Neural cell (in vitro differentiated cells): ENCODE measurements at regions not wholly inside any gene's neighbourhood (a gene's known extent, or its start where the extent isn't known, plus 50 kb on each side); places are given as distances from the start of the nearest gene placed in this dataset.

Source experiments
- H2AFZ ChIP-seq: fragments of 200-600, 300-800 bp; sonication (generic), shearing (Covaris generic); 2 replicates; pipeline ENCODE4 v1.6.0; 2014; ENCODE audit warnings: low read depth, mild to moderate bottlenecking, antibody characterized with exemption, low read length, moderate library complexity
- H3F3A ChIP-seq: fragments of 200-600 bp; shearing (Covaris generic); 2 replicates; pipeline ENCODE4 v1.6.1; 2016; ENCODE audit warnings: mild to moderate bottlenecking, moderate library complexity, mixed read lengths, antibody characterized with exemption, low read length; ENCODE audit not compliant: insufficient read depth, poor library complexity, severe bottlenecking
- H3K27ac ChIP-seq: fragments of 200-600, 300-800 bp; sonication (generic), shearing (Covaris generic); 2 replicates; pipeline ENCODE4 v1.5.1; 2014; ENCODE audit warnings: mild to moderate bottlenecking, low read length, moderate library complexity
- H3K27me3 ChIP-seq: fragments of 300-800, 200-600 bp; sonication (generic), shearing (Covaris generic); 2 replicates; pipeline ENCODE4 v1.6.0; 2014; ENCODE audit warnings: mild to moderate bottlenecking, low read depth, low read length, moderate library complexity; ENCODE audit not compliant: insufficient read depth
- H3K36me3 ChIP-seq: fragments of 300-800, 200-600 bp; sonication (generic), shearing (Covaris generic); 2 replicates; pipeline ENCODE4 v1.5.1; 2014; ENCODE audit warnings: mild to moderate bottlenecking, antibody characterized with exemption, low read length, moderate library complexity; ENCODE audit not compliant: insufficient read depth
- H3K4me2 ChIP-seq: fragments of 300-800, 200-600 bp; sonication (generic), shearing (Covaris generic); 2 replicates; pipeline ENCODE4 v1.6.0; 2014; ENCODE audit warnings: mild to moderate bottlenecking, low read length
- H3K4me3 ChIP-seq: fragments of 300-800, 200-600 bp; sonication (generic), shearing (Covaris generic); 2 replicates; pipeline ENCODE4 v1.5.1; 2014; ENCODE audit warnings: mild to moderate bottlenecking, low read length, moderate library complexity
- H3K79me2 ChIP-seq: fragments of 200-600 bp; shearing (Covaris generic); replicated peaks from 2 replicates; pipeline ENCODE4 v1.6.0; 2014; ENCODE audit warnings: mild to moderate bottlenecking, low read length, moderate library complexity; ENCODE audit not compliant: insufficient read depth
- H3K9ac ChIP-seq: fragments of 300-800, 200-600 bp; sonication (generic), shearing (Covaris generic); 2 replicates; pipeline ENCODE4 v1.6.1; 2016; ENCODE audit warnings: mild to moderate bottlenecking, low read length, mixed read lengths
- H3K9me2 ChIP-seq: fragments of 200-600 bp; shearing (Covaris generic); 2 replicates; pipeline ENCODE4 v1.6.1; 2016; ENCODE audit warnings: mild to moderate bottlenecking, low read length, mixed read lengths; ENCODE audit not compliant: insufficient read depth
- H3K9me3 ChIP-seq: fragments of 200-600, 300-800 bp; sonication (generic), shearing (Covaris generic); 2 replicates; pipeline ENCODE4 v1.6.1; 2016; ENCODE audit warnings: mild to moderate bottlenecking, mixed run types, low read length, moderate library complexity, mixed read lengths
- H4K20me1 ChIP-seq: fragments of 200-600 bp; shearing (Covaris generic); 2 replicates; pipeline ENCODE4 v1.6.1; 2016; ENCODE audit warnings: mild to moderate bottlenecking, mixed run types; ENCODE audit not compliant: insufficient read depth
- CTCF ChIP-seq: fragments of 450-650 bp; IDR thresholded peaks from 2 replicates; pipeline ENCODE4 v1.5.1; 2014; ENCODE audit warnings: antibody characterized with exemption, mild to moderate bottlenecking, moderate library complexity; ENCODE audit not compliant: poor library complexity, severe bottlenecking
- EP300 ChIP-seq: fragments of 450-650 bp; conservative IDR thresholded peaks from 2 replicates; pipeline ENCODE4 v1.6.1; 2014; ENCODE audit warnings: antibody characterized with exemption, mild to moderate bottlenecking, moderate library complexity; ENCODE audit not compliant: poor library complexity, severe bottlenecking
- EZH2 ChIP-seq: fragments of 200-600, 300-800 bp; shearing (Covaris generic), sonication (generic); IDR thresholded peaks from 2 replicates; pipeline ENCODE4 v1.6.1; 2014; ENCODE audit warnings: antibody characterized with exemption, low read length, borderline replicate concordance, mild to moderate bottlenecking; ENCODE audit not compliant: insufficient read depth, poor library complexity, severe bottlenecking
- MXI1 ChIP-seq: fragments of 450-650 bp; conservative IDR thresholded peaks from 2 replicates; pipeline ENCODE4 v1.6.1; 2014; ENCODE audit warnings: antibody characterized with exemption, mild to moderate bottlenecking; ENCODE audit not compliant: poor library complexity, severe bottlenecking
- POLR2AphosphoS5 ChIP-seq: IDR thresholded peaks from 2 replicates; pipeline ENCODE4 v1.6.1; 2012
- RAD21 ChIP-seq: fragments of 450-650 bp; conservative IDR thresholded peaks from 2 replicates; pipeline ENCODE4 v1.6.1; 2014; ENCODE audit warnings: antibody characterized with exemption, mild to moderate bottlenecking, moderate library complexity
- REST ChIP-seq: IDR thresholded peaks from 2 replicates; pipeline ENCODE4 v1.6.1; 2012; ENCODE audit warnings: borderline replicate concordance
- SMC3 ChIP-seq: fragments of 450-650 bp; conservative IDR thresholded peaks from 2 replicates; pipeline ENCODE4 v1.6.1; 2014; ENCODE audit warnings: antibody characterized with exemption, mild to moderate bottlenecking, moderate library complexity; ENCODE audit not compliant: poor library complexity
- TAF1 ChIP-seq: IDR thresholded peaks from 2 replicates; pipeline ENCODE4 v1.6.1; 2012; ENCODE audit warnings: low read depth

- H3K79me2 ChIP-seq, result no peaks in the 10 kb centered on the region
- no peaks in the 10 kb centered on the region for H3K9me2 ChIP-seq
- H2AFZ ChIP-seq, result no peak overlapping the region
- H3K27me3 ChIP-seq, result no peaks in the 10 kb centered on the region
- H3F3A ChIP-seq, result no peaks in the 10 kb centered on the region
- no peaks in the 10 kb centered on the region for H4K20me1 ChIP-seq
- H3K4me3 ChIP-seq, result no peak overlapping the region
- no peak overlapping the region for H3K9ac ChIP-seq
- H3K36me3 ChIP-seq, result no peaks in the 10 kb centered on the region
- no peaks in the 10 kb centered on the region for H3K9me3 ChIP-seq
- H3K4me2 ChIP-seq, result no peak overlapping the region
- no peak overlapping the region for H3K27ac ChIP-seq
- TF ChIP-seq REST, result peak; percentile 84
- no peak for TF ChIP-seq SMC3
- no peak for TF ChIP-seq TAF1
- TF ChIP-seq EZH2, result no peak
- TF ChIP-seq RAD21, result no peak
- no peak for TF ChIP-seq CTCF
- TF ChIP-seq EP300, result no peak
- no peak for TF ChIP-seq POLR2AphosphoS5
- no peak for TF ChIP-seq MXI1
These were observed 311.0 kb downstream of the CBLN2 start for GRCh38 chr18:72233106-72233505.

- Histone ChIP-seq H3K36me3 (no peaks in the 10 kb centered on the region), H3K9me2 (no peaks in the 10 kb centered on the region), H3K27me3 (no peaks in the 10 kb centered on the region), H3K9ac (no peak overlapping the region), H3K27ac (no peak overlapping the region), H4K20me1 (no peaks in the 10 kb centered on the region), H2AFZ (no peak overlapping the region), H3F3A (no peaks in the 10 kb centered on the region), H3K4me2 (no peak overlapping the region), H3K4me3 (no peak overlapping the region), H3K79me2 (no peaks in the 10 kb centered on the region), H3K9me3 (no peaks in the 10 kb centered on the region)
- TF ChIP-seq EZH2, result no peak
- no peak for TF ChIP-seq RAD21
- TF ChIP-seq CTCF, result no peak
- no peak for TF ChIP-seq EP300
- no peak for TF ChIP-seq TAF1
- TF ChIP-seq MXI1, result no peak
- TF ChIP-seq SMC3, result no peak
These were observed 311.5 kb downstream of the CBLN2 start for GRCh38 chr18:72232644-72233043.
